Astrocyte of the spinal cord (primary cell): ENCODE measurements at regions not wholly inside any gene's neighbourhood (a gene's known extent, or its start where the extent isn't known, plus 50 kb on each side); places are given as distances from the start of the nearest gene placed in this dataset.
"Not testable (repeated sequence)": the region's sequence is repeated elsewhere in the genome, so short reads cannot be mapped to it uniquely, and the experiment has no call there.

Experiments used
- DNase-seq: peaks from one replicate; pipeline ENCODE4 v3.0.0; 2011; ENCODE audit warnings: low read depth, low spot score
- H3K4me3 ChIP-seq: 2 replicates; pipeline ENCODE4 v1.5.1; 2011; ENCODE audit warnings: low read depth, mild to moderate bottlenecking, low read length, moderate library complexity
- CTCF ChIP-seq: IDR thresholded peaks from 2 replicates; pipeline ENCODE4 v1.5.1; 2012; ENCODE audit warnings: low read depth, mild to moderate bottlenecking, low read length, inconsistent platforms
- in situ Hi-C: cut with HindIII; loops from 2 replicates; pipeline ENCODE4 v1.10.0; 2017; ENCODE audit warnings: low sequenced_read_pairs

- H3K4me3 ChIP-seq: no peak overlapping the region
- TF ChIP-seq CTCF: no peak
- no peak for DNase-seq
- in situ Hi-C loops: no loop called here
Observed at GRCh38 chr10:65065278-65065677, 1544.1 kb downstream of the REEP3 start.

GRCh38 chr10:65083222-65083621, 1562.0 kb downstream of the REEP3 start:
- in situ Hi-C loops: no loop called here
- no peak overlapping the region for H3K4me3 ChIP-seq
- DNase-seq: no peak
- no peak for TF ChIP-seq CTCF

- DNase-seq: no peak
- TF ChIP-seq CTCF: no peak
- no peak overlapping the region for H3K4me3 ChIP-seq
- in situ Hi-C loops: no loop called here
Observed at GRCh38 chr10:65090991-65091390, 1569.8 kb downstream of the REEP3 start.

GRCh38 chr10:65100146-65100545, 1578.9 kb downstream of the REEP3 start:
- H3K4me3 ChIP-seq: no peak overlapping the region
- no peak for DNase-seq
- in situ Hi-C loops: no loop called here
- TF ChIP-seq CTCF: no peak

GRCh38 chr10:65100881-65101280, 1579.7 kb downstream of the REEP3 start:
- DNase-seq, H3K4me3 ChIP-seq, in situ Hi-C loops: not testable (repeated sequence)

GRCh38 chr10:65110009-65110408, 1588.8 kb downstream of the REEP3 start:
- no peak overlapping the region for H3K4me3 ChIP-seq
- no peak for TF ChIP-seq CTCF
- in situ Hi-C loops: no loop called here
- no peak for DNase-seq

- H3K4me3 ChIP-seq, in situ Hi-C loops, DNase-seq: not testable (repeated sequence)
Observed at GRCh38 chr10:65111059-65111458, 1589.9 kb downstream of the REEP3 start.

GRCh38 chr10:65112573-65112972, 1591.4 kb downstream of the REEP3 start:
- in situ Hi-C loops: no loop called here
- TF ChIP-seq CTCF: no peak
- DNase-seq: no peak
- no peak overlapping the region for H3K4me3 ChIP-seq
